HL-60 (cell line): ENCODE measurements at regions not wholly inside any gene's neighbourhood (a gene's known extent, or its start where the extent isn't known, plus 50 kb on each side); places are given as distances from the start of the nearest gene placed in this dataset.

Source experiments
- CTCF ChIP-seq: IDR thresholded peaks from one replicate; pipeline ENCODE4 v1.5.1; 2011; ENCODE audit warnings: low read length, control low read depth, inconsistent platforms; ENCODE audit not compliant: insufficient read depth
- POLR2AphosphoS5 ChIP-seq: IDR thresholded peaks from 2 replicates; pipeline ENCODE4 v1.6.1; 2012; ENCODE audit warnings: low read depth
- SPI1 ChIP-seq: IDR thresholded peaks from 2 replicates; pipeline ENCODE4 v1.6.1; 2012; ENCODE audit warnings: low read depth, mild to moderate bottlenecking, borderline replicate concordance

- TF ChIP-seq CTCF (no peak), POLR2AphosphoS5 (no peak), SPI1 (no peak)
Observed at GRCh38 chr10:105354010-105354409, 712.9 kb downstream of the SORCS3 start.
